Parathyroid adenoma (tissue), 2 donors: ENCODE measurements at regions not wholly inside any gene's neighbourhood (a gene's known extent, or its start where the extent isn't known, plus 50 kb on each side); places are given as distances from the start of the nearest gene placed in this dataset.
"Not testable (repeated sequence)": the region's sequence is repeated elsewhere in the genome, so short reads cannot be mapped to it uniquely, and the experiment has no call there.

ENCODE experiments used
- H2AFZ ChIP-seq: fragments of 300-600 bp; sonication (generic); one replicate; pipeline ENCODE4 v1.7.0; 2017; ENCODE audit warnings: antibody characterized with exemption, mild to moderate bottlenecking
- H3K27ac ChIP-seq: fragments of 300-600 bp; sonication (generic); one replicate; pipeline ENCODE4 v1.7.0; 2017
- H3K27me3 ChIP-seq: fragments of 300-600 bp; sonication (generic); one replicate; pipeline ENCODE4 v1.7.0; 2017; ENCODE audit warnings: low read length; ENCODE audit not compliant: control insufficient read depth, insufficient read depth
- H3K36me3 ChIP-seq: fragments of 300-600 bp; sonication (generic); one replicate; pipeline ENCODE4 v1.7.0; 2017; ENCODE audit warnings: low read length; ENCODE audit not compliant: control insufficient read depth, insufficient read depth
- H3K4me1 ChIP-seq: fragments of 300-600 bp; sonication (generic); one replicate; pipeline ENCODE4 v1.7.0; 2017; ENCODE audit warnings: control low read depth
- H3K4me2 ChIP-seq: fragments of 300-600 bp; sonication (generic); one replicate; pipeline ENCODE4 v1.7.0; 2017; ENCODE audit warnings: low read length
- H3K4me3 ChIP-seq: fragments of 300-600 bp; sonication (generic); one replicate; pipeline ENCODE4 v1.7.0; 2017; ENCODE audit warnings: low read depth, low read length
- H3K79me2 ChIP-seq: fragments of 300-600 bp; sonication (generic); one replicate; pipeline ENCODE4 v1.7.0; 2017; ENCODE audit warnings: control low read depth
- H3K9ac ChIP-seq: fragments of 300-600 bp; sonication (generic); one replicate; pipeline ENCODE4 v1.7.0; 2017; ENCODE audit warnings: mild to moderate bottlenecking
- H3K9me3 ChIP-seq: fragments of 300-600 bp; sonication (generic); one replicate; pipeline ENCODE4 v1.7.0; 2017; ENCODE audit warnings: low read length; ENCODE audit not compliant: control insufficient read depth
- CTCF ChIP-seq: fragments of 300-600 bp; sonication (generic); IDR thresholded peaks from one replicate; pipeline ENCODE4 v1.7.0; 2017; ENCODE audit warnings: antibody characterized with exemption, mild to moderate bottlenecking
- donor health status: primary hyperparathyroidism.

- Histone ChIP-seq H3K4me1 (no peaks in the 10 kb centered on the region), H3K9ac (no peak overlapping the region), H3K9me3 (no peaks in the 10 kb centered on the region), H3K4me2 (no peak overlapping the region), H2AFZ (no peak overlapping the region), H3K79me2 (no peaks in the 10 kb centered on the region), H3K27me3 (no peaks in the 10 kb centered on the region), H3K36me3 (no peaks in the 10 kb centered on the region), H3K27ac (no peak overlapping the region), H3K4me3 (no peak overlapping the region)
- TF ChIP-seq CTCF, result no peak
Measured at GRCh38 chr1:18572022-18572880, 58.4 kb upstream of the PAX7 start.

GRCh38 chr1:18573170-18573569, 57.5 kb upstream of the PAX7 start:
- no peak for TF ChIP-seq CTCF
- Histone ChIP-seq H2AFZ (no peak overlapping the region), H3K9ac (no peak overlapping the region), H3K36me3 (no peaks in the 10 kb centered on the region), H3K9me3 (no peaks in the 10 kb centered on the region), H3K4me2 (no peak overlapping the region), H3K27me3 (no peaks in the 10 kb centered on the region), H3K79me2 (no peaks in the 10 kb centered on the region), H3K4me1 (no peaks in the 10 kb centered on the region), H3K27ac (no peak overlapping the region), H3K4me3 (no peak overlapping the region)

GRCh38 chr1:18574754-18575153, 55.9 kb upstream of the PAX7 start:
- H3K27me3 ChIP-seq, result no peaks in the 10 kb centered on the region

GRCh38 chr1:18575620-18576019, 55.0 kb upstream of the PAX7 start:
- TF ChIP-seq CTCF, result peak; percentile 50
- Histone ChIP-seq H3K36me3 (no peaks in the 10 kb centered on the region), H2AFZ (no peak overlapping the region), H3K27me3 (no peaks in the 10 kb centered on the region), H3K79me2 (no peaks in the 10 kb centered on the region), H3K9ac (no peak overlapping the region), H3K4me3 (no peak overlapping the region), H3K4me1 (no peaks in the 10 kb centered on the region), H3K9me3 (no peaks in the 10 kb centered on the region), H3K4me2 (no peak overlapping the region), H3K27ac (no peak overlapping the region)

More at GRCh38 chr1:18574754-18575153, 55.9 kb upstream of the PAX7 start:
- no peak for TF ChIP-seq CTCF
- Histone ChIP-seq H3K9me3 (no peaks in the 10 kb centered on the region), H3K79me2 (no peaks in the 10 kb centered on the region), H3K36me3 (no peaks in the 10 kb centered on the region), H3K4me3 (no peak overlapping the region), H3K27ac (no peak overlapping the region), H2AFZ (no peak overlapping the region), H3K4me1 (no peaks in the 10 kb centered on the region), H3K9ac (no peak overlapping the region), H3K4me2 (no peak overlapping the region)

GRCh38 chr1:18578271-18578670, 52.4 kb upstream of the PAX7 start:
- no peak overlapping the region for H2AFZ ChIP-seq
- H3K27me3 ChIP-seq, result no peaks in the 10 kb centered on the region
- H3K27ac ChIP-seq, result no peak overlapping the region
- no peaks in the 10 kb centered on the region for H3K4me1 ChIP-seq
- no peaks in the 10 kb centered on the region for H3K9me3 ChIP-seq
- no peak for TF ChIP-seq CTCF
- no peak overlapping the region for H3K4me3 ChIP-seq
- no peak overlapping the region for H3K4me2 ChIP-seq
- H3K79me2 ChIP-seq, result no peaks in the 10 kb centered on the region
- H3K9ac ChIP-seq, result no peak overlapping the region
- H3K36me3 ChIP-seq, result no peaks in the 10 kb centered on the region

GRCh38 chr1:18579267-18579666, 51.4 kb upstream of the PAX7 start:
- H3K4me2 ChIP-seq, H3K27ac ChIP-seq, H3K27me3 ChIP-seq, H3K36me3 ChIP-seq, H3K79me2 ChIP-seq, H3K9me3 ChIP-seq, H3K4me3 ChIP-seq, H3K4me1 ChIP-seq, H3K9ac ChIP-seq, H2AFZ ChIP-seq: not testable (repeated sequence)
